ENCODE measurements at regions not wholly inside any gene's neighbourhood (a gene's known extent, or its start where the extent isn't known, plus 50 kb on each side); places are given as distances from the start of the nearest gene placed in this dataset.
"Not testable (repeated sequence)": the region's sequence is repeated elsewhere in the genome, so short reads cannot be mapped to it uniquely, and the experiment has no call there.

DNA sequence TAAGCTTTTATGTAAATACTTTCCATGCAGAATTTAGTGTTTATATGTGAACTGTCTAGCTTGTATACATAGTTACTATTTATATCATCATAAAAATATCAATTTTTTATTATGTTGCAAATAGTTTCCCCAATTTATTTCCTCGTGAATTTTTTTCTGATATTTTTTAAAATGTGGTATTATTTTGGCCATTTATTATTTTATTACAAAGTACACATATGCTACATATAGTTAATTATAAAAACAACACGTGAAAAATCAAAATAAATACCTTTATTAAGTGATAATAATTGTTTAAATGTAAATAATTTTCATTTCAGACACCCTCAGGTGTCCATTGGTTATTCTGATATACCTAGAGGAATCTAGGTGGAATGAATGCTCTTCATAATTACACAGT is 1394.9 kb upstream of the PRR20A start:
- intact Hi-C loops (cut with DNase I, micrococcal nuclease) = no loop called here
- no peak for DNase-seq
- no peak for ATAC-seq

DNA sequence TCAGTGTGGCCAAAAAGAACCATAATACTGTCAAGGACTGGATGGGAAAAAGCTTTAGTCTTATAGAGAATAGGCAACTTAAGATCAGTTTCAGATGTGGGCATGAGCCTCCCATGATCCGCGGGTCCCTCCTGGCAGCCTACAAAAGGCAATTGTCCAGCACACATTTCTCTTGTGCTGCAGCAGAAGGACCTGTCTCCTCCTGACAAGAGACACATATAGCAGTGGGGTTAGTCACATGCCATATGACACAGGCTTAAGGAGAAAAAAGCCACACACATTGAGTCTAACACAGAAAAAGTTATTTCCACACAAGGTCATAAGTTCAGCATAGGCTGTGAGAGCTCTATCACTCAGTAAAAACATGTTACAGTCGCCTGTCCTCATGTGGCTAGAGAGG is 1378.7 kb upstream of the PRR20A start:
- DNase-seq (no peak), ATAC-seq (no peak)
- intact Hi-C loops (cut with DNase I, micrococcal nuclease) = no loop called here

DNA sequence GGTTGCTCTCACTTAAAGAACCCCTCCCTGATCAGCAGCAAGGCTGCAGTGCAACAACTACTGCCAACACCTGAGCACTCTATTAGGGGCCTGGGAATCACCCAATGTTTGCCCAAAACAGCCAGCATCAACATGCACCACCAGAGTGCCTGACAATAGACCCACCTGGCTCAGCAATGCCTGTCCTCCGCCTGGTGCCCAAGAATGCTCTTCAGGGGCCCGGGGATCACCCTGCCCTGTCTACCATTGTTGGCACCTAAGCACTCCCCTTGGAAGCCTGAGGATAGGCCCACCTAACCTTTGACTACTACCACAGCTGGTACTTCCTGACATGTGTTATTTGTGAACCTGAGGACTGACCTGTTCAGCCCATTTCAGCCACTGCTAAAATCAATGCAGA is 1363.1 kb upstream of the PRR20A start:
- intact Hi-C loops (cut with DNase I, micrococcal nuclease) = no loop called here
- ATAC-seq (no peak), DNase-seq (no peak)

DNA sequence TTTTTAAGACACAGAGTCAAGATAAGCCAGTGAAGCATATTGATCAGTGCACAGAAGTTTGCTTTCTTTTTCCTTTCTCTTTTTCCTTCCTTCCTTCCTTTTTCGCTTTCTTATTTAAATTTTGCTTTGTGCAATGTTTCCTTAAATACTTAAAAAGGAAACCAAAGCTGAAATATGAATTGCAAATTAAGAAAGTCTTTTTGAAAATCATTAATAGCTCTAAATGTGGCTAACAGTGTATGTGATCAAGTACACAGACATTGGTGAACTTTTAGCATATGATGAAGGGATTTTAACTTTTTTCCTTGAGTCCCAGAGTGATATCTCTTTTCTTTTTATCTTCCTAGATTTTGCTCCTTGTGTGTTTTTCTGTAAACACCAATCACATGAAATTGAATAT is 1356.9 kb upstream of the PRR20A start:
- DNase-seq (no peak), ATAC-seq (no peak)
- intact Hi-C loops (cut with DNase I, micrococcal nuclease) = no loop called here

DNA sequence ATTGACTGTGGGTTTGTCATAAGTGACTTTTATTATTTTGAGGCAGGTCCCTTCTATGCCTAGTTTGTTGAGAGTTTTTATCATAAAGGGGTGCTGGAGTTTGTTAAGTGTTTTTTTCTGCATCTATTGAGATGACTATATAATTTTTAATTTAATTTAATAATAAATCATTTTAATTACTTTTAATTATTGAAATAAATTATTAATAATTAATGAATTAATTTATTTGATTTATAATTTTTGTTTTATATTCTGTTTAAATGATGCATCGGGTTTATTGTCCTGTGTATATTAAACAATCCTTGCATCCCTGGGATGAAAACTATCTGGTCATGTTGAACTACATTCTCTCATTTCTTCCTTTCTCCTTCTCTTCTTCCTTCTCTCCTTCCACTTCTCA is 1352.2 kb upstream of the PRR20A start:
- intact Hi-C loops (cut with DNase I, micrococcal nuclease) = no loop called here
- ATAC-seq (no peak), DNase-seq (no peak)

DNA sequence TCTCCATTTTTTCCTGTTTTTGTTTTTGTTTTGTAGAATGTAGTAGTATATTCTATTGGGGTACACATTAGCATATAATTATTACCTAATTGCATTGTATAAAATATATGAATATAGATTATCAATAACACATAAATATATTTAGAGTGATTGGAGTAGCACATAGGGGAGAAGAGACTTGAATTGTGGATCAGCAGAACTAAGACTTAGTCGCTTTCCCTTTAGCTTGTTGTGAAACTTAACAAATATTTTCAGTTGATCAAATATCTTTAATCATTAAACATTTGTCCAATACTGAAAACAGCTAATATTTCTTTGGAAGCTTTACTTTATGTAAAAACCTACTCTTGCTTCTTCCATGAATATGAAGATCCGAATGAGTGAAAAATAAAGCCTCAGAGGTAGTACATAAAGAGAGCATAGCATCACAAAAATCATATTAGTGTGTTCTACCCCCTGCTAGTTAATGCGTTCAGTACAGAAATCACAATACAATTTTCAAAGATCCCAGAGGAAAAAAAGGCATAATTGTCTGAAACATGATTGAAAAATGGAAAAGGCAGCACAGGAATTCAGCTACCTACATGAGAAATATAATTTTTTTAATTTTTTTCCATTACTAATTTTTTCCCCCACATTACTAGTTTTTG is 1348.0 kb upstream of the PRR20A start:
- no peak for ATAC-seq

DNA sequence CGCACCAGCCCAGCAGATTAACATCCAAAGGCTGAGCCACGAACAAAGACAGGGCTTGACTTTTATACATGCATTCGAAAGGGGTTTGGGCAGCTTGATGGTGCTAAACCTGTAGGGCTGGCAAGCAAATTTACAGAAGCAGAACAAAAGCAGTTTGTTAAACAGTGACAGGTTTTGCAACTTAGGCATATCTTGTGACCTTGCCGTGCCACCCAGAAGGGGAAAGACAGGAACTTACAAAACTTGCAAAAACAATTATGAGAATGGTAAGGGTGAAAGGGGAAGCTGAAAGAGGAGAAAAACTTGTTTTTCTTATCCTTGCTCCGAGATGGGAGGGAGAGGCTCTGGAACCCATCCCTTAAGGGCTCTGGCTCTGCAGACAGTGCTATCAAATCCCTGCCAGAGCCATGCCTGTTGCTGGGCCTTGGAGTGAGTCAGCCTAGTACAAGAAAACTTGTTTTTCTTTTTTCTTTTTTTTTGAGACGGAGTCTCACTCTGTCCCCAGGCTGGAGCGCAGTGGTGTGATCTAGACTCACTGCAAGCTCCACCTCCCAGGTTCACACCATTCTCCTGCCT is 1325.2 kb upstream of the PRR20A start:
- no peak for DNase-seq
- intact Hi-C loops (cut with DNase I, micrococcal nuclease) = no loop called here
- no peak for ATAC-seq

More for the DNA sequence above, 1348.0 kb upstream of the PRR20A start:
- intact Hi-C loops (cut with DNase I, micrococcal nuclease) = no loop called here
- DNase-seq = no peak

DNA sequence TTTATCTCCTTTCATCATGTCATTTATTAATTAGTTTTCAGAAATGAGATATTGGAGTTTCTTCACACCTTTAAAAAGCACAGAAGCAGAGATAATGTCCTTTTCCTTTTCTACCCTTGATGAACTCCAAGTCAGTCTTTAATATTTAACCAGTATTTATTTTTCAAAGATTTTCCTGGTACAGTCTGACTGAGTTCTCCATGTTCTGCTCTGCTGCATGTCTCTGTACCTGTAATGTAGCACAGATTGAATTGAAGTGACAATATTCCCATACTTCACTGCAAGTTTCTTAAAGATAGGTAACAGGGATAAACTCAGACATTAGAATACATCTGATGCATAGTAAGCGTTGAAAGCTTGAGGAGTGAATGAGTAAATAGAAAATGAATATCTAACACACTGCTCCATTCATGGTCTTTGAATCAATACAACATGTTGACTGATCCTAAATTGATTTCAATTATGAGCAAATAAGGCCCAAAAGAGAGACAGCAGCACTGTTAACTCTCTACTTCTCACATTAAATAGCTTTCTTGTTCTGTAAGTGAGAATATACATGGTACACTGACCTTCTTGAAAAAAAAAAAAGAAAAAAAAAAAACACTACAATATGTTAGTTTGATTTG is 1323.6 kb upstream of the PRR20A start:
- intact Hi-C loops (cut with DNase I, micrococcal nuclease) = no loop called here
- DNase-seq = no peak
- ATAC-seq = no peak

DNA sequence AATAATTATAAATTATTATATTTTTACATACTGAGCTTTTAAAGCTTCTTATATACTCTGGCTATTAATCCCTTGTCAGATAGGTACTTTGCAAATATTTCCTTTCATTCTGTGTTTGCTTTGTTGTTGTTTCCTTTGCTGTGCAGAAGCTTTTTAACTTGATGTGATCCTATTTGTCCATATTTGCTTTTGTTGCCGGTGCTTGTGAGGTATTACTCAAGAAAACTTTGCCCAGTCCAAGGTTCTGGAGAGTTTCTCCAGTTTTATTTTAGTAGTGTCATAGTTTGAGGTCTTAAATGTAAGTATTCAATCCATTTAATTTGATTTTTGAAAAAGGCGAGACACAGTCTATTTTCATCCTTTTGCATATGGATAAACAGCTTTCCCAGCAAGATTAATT is 1319.9 kb upstream of the PRR20A start:
- ATAC-seq (no peak), DNase-seq (no peak)
- intact Hi-C loops (cut with DNase I, micrococcal nuclease) = no loop called here

DNA sequence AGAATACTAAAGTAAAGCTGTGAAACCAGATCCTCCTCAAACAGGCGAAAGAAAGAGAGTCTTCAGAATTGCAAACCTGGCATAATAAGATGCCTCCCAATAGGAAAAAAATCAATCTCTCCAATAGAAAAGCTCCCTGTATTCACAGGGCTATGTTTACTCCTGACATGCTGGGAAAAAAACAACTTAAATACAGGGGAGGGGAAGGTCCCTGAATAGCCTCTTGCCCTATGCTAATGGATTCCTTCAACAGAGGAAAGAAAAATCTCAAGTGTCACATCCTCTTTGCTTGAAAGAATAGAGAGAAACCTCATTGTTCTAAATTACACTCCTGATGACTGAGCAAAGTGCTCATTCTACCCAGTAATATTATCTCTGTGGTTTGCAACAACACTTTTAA is 1271.1 kb upstream of the PRR20A start:
- intact Hi-C loops (cut with DNase I, micrococcal nuclease) = no loop called here
- DNase-seq (no peak), ATAC-seq (no peak)

DNA sequence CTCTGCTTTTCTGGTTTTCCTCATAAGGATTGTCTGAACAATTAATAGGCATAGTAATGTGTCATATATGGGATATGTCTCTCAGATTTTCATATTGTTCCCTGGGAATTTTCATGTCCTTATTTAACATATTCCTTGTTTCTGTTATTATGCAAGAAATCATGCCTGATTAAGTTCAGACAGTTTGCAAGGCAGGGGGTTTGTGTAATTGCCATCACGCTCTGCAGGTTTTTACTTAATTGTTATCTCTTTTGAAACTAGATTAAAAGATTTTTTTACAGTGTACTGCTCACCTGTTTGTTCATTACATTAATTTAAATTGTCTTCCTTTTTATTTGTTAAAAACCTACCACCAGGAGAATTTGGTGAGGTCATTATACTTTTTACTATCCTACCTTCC is 1253.2 kb upstream of the PRR20A start:
- ATAC-seq (no peak), DNase-seq (no peak)
- intact Hi-C loops (cut with DNase I, micrococcal nuclease) = no loop called here

DNA sequence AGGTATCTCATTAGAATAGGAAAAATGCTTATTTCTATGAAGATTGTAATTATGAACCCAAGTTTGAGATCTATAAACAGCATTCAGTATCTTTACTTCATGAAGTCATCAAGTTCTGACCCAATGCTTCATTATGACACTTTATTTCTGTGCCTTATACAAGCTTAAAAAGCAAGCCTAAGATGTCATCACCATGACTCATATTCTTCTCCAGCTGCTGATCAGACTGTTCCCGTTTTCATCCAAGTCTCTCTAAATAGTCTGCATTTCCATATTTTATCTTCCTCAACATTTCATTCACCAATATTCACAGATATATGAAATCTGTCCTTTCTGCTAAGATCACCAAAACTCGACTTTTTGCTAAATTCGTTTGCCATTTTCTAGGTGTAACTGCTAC is 1247.2 kb upstream of the PRR20A start:
- intact Hi-C loops (cut with DNase I, micrococcal nuclease) = no loop called here
- ATAC-seq (no peak), DNase-seq (no peak)

DNA sequence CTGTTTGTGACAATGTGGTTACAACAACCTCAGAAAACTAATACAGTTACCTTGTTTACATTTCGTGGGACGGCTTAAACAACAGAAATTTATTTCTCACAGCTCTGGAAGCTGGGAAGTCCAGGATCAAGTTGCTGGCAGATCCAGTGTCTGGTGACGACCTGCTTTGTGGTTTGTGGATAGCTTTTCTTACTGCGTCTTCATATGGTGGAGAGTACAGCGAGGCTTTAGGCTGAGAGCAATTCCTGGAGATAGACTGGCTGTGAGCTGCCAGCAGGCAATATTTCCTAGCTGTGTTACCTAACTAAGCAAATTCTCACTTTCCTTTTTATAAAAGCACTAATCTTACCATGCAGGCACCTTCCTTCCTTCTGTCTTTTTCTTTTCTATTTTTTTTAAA is 1203.5 kb upstream of the PRR20A start:
- intact Hi-C loops (cut with DNase I, micrococcal nuclease) = no loop called here
- DNase-seq (no peak), ATAC-seq (no peak)

DNA sequence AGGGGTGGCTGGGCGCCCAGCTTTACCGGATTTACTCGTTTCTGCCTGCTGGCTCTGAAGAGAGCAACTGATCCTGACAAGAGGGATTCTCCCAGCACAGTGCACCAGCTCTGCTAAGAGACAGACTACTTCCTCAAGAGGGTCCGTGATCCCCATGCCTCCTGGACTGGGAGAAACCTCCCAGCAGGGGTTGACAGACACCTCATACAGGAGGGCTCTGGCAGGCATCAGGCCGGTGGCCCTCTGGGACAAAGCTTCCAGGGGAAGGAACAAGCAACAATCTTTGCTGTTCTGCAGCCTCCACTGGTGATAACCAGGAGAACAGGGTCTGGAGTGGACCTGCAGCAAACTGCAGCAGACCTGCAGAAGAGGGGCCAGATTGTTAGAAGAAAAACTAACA is 1192.5 kb upstream of the PRR20A start:
- DNase-seq (no peak), ATAC-seq (no peak)
- intact Hi-C loops (cut with DNase I, micrococcal nuclease) = no loop called here

DNA sequence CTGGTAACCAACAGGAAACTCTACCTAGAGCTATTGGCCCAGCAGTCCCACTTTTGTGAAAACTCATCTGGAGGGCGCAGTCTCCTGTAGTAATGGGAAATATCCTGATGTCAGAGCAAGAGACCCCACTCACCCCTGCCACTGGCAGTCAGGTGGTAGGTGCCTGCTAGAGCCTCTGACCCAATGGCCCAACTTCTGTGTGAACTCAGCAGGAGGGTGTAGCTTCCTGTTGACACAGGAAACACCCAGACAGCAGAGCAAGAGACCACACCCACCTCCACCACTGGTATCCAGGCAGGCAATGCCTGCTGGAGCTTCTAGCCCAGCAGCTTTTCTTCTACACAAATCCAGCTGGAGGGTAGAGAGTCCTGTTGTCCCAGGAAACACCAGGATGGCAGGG is 1176.8 kb upstream of the PRR20A start:
- no peak for DNase-seq
- intact Hi-C loops (cut with DNase I, micrococcal nuclease) = no loop called here
- ATAC-seq = no peak

DNA sequence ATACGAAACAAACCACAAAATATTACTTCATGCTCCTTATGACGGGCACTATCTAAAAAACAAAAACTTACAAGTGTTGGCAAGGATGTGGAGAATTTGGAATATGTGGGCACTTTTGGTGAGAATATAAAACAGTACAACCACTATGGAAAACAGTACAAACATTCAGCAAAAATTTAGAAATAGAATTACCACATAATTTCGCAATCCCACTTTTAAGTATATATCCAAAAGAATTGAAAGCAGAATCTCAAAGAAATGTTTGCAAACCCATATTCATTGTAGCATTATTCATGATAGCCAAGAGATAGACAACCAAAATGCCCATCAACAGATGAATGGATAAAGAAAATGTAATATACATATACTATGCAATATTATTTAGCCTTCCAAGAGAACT is 1173.7 kb upstream of the PRR20A start:
- ATAC-seq = no peak
- no peak for DNase-seq
- intact Hi-C loops (cut with DNase I, micrococcal nuclease) = no loop called here

DNA sequence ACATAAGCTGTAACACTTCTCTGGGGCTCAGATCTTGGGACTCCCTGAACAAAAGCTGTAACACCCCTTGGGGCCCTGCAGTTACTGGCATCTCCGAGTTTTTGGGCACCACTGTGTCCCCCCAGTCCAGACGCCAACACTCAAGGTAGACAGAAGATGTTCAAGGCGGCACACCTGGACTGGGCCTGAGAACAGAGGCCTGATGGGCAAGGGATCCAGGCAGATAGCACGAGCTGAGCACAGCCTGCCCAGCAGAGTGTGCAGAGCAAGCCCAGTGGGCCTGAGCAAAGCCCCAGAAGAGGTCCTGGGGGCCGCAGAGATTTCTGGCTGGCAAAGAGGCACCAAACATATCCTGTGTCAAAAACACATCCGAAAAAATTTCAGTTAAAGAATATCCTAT is 1163.3 kb upstream of the PRR20A start:
- intact Hi-C loops (cut with DNase I, micrococcal nuclease) = no loop called here
- DNase-seq = no peak
- ATAC-seq = no peak

DNA sequence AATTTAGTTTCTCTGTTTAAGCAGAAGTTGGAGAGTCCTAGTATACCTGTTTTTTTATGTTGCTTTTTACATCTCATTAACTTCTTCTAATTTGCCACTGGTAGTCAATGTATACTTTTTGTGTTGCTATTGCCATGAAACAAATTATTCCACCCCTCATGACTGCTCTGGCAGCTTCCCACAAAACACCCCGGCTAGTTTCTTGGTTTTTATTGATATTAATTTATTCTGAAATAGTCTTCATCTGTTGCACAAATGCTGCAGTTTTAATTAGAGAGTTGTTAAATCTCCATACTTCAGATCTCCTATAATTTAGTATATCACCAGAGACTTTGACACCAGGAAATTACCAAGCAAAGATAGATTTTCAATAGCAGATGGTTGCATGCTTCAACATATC is 1159.3 kb upstream of the PRR20A start:
- intact Hi-C loops (cut with DNase I, micrococcal nuclease) = no loop called here
- DNase-seq = no peak
- ATAC-seq = no peak

DNA sequence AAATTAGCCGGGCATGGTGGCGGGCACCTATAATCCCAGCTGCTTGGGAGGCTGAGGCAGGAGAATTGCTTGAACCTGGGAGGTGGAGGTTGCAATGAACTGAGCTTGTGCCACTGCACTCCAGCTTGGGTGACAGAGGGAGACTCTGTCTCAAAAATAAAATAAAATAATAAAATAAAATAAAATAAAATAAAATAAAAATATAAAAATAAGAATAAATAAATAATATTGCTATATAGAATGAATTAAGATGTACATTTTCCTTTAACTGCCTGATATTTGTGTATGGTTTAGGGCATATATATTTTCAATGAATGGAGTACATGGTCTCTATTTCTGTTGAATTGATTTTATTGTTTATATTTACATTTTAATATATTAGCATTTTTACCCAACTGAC is 1156.7 kb upstream of the PRR20A start:
- DNase-seq; ATAC-seq; intact Hi-C loops (cut with DNase I, micrococcal nuclease): not testable (repeated sequence)

DNA sequence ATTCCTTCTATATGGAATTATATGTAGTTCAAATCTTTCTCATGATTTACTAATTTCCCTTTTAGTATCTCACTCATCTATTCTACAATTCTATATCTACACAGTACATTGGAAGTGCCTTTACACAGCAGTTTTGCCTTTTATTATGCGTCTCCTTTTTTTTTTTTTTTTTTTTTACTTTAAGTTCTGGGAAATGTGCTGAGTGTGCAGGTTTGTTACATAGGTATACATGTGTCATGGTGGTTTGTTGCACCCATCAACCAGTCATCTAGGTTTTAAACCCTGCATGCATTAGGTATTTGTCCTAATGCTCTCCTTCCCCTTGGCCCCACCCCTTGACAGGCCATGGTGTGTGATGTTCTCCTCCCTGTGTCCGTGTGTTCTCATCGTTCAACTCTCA is 1150.1 kb upstream of the PRR20A start:
- DNase-seq = no peak
- intact Hi-C loops (cut with DNase I, micrococcal nuclease) = no loop called here
- no peak for ATAC-seq

DNA sequence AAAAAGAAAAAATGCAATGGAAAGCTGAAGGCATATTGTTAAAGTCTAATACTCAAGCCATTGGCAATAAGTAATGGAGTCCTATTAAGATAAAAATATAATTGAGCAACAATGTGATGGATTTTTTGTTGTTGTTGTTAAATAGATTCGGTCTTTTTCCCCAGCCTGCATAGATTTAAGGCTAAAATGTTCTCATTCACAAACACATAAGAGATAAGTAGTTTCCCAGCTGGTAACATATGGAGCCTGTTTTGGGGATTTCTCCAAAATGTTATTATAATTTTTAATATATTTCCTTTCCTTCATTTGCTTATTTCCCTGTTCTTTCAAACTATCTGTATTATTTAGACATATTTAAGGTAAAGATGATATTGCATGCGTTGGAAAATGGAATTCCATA is 1149.1 kb upstream of the PRR20A start:
- no peak for ATAC-seq
- intact Hi-C loops (cut with DNase I, micrococcal nuclease) = no loop called here
- DNase-seq = no peak

Measured in left colon (tissue), 2 donors.